ENCODE measurements at regions not wholly inside any gene's neighbourhood (a gene's known extent, or its start where the extent isn't known, plus 50 kb on each side); places are given as distances from the start of the nearest gene placed in this dataset.

- DNase-seq (ENCODE audit: low read depth in 3 of 3): no peak
Measured at GRCh38 chr6:1257778-1258177, 54.1 kb upstream of the FOXQ1 start.

DNA sequence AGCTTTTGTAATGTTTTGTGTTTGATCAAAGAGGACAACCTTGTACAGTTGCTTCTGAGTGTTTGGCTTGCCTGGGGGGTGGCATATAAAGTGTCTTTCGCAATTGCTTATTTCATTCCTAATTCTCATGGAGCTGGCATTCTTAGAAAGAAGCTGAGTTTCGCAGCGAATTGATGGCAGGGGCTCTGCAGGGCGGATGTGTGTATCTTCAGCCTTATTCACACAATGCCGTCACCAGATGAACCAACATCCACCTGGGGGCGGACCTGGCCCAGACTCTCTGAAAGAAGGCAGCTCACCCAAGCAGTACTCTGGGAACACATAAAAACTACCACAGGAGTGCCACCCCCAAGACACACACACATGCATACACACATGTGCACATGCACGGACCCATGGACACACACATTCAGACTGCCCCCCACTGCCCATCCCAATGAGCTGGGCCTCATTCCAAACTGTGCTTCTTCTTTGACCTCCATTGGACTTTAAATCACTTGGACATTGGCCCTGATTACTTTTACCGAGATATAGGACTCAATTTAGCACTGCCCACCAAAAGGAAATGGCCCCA, 55.4 kb upstream of the FOXQ1 start:
- DNase-seq (ENCODE audit: low read depth in 3 of 3): no peak

- no peak for DNase-seq (ENCODE audit: low read depth in 3 of 3)
Measured at GRCh38 chr6:1255636-1256365, 56.1 kb upstream of the FOXQ1 start.

DNA sequence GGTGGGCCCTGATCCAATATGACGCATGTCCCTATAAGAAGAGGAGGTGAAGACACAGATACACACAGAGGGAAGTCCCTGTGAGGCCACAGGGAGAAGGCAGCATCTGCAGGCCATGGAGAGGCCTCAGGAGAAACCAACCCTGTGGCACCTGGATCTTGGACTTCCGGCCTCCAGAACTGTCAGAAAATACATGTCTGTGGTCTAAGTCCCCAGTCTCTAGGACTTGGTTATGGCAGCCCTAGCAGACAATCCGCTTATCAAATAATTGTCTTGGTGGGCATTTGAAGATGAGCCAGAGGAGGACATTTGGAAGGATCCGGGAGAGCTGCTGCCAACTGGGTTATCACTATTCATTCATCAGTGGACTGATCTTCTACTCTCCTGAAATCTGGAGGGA, 57.6 kb upstream of the FOXQ1 start:
- no peak for DNase-seq (ENCODE audit: low read depth in 3 of 3)

DNA sequence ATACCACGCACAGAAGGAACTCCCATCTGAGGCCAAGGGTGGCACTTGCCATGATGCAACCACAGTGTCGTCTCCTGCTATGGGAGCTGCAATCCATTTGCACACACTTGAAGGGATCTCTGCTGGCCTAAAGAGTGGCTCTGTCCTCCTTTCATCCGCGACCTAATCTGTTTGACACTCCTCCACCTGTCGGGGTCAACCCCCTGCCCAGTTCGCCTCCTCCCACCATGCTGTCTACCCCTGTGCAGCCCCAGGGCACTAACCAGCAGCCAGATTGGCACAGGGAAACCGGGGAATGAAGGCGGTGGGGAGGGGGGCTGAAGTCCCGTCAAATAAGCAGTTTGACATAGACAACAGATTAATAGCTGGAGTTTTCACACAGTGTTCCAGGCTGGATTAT, 58.1 kb upstream of the FOXQ1 start:
- no peak for DNase-seq (ENCODE audit: low read depth in 3 of 3)

DNA sequence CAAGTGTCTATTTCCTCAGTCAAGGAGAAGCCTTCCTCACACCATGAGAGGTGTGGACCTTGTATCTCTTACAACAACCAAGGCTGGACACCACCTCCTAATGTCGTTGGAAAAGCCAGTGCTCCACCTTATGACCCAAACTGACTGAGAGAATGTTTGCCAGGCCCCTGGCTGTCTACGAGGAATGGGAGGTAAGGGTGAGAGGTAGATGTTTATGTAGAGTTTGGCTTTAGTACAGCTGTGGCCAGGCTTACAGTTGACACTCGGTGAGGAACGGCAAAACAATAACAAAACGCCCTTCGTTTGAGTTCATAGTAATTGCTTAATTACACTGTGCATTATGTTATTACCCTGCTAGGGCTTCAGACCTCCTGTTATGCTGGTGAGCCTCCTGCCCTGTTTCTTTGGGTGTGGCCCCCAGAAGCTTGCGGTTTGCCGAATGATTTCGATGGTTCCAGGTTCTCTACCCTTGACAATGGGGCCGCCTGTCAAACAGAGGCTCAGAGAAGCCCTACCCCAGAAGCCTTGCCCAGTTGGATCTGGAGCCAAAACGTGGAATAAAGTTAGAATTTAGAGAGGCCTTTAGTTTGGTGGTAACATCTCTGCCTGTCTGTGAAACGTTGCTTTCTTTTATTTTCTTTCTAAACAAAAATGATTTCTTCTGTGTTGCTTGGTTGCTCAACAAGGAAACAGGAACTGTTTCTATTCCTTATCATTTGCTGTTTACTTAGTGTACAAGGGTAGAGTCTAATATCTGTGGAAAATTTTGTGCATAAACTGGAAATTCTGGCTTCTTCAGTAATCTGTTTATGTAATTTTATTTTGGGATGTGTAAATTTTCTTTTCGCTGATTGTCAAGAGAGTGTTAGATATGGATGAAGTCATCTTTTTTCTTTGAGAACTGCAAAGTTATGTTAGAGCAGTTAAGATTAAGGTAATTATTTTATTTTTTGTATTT, 60.4 kb upstream of the FOXQ1 start:
- DNase-seq (ENCODE audit: low read depth in 3 of 3): no peak

- DNase-seq (ENCODE audit: low read depth in 3 of 3): no peak
Measured at GRCh38 chr6:1250489-1251197, 61.3 kb upstream of the FOXQ1 start.

- DNase-seq (ENCODE audit: low read depth in 3 of 3): no peak
Measured at GRCh38 chr6:1247894-1248293, 64.0 kb upstream of the FOXQ1 start.

GRCh38 chr6:1247056-1247455, 64.8 kb upstream of the FOXQ1 start:
- DNase-seq (ENCODE audit: low read depth in 3 of 3): no peak

- DNase-seq (ENCODE audit: low read depth in 3 of 3): no peak
Measured at GRCh38 chr6:1244941-1245340, 67.0 kb upstream of the FOXQ1 start.

DNA sequence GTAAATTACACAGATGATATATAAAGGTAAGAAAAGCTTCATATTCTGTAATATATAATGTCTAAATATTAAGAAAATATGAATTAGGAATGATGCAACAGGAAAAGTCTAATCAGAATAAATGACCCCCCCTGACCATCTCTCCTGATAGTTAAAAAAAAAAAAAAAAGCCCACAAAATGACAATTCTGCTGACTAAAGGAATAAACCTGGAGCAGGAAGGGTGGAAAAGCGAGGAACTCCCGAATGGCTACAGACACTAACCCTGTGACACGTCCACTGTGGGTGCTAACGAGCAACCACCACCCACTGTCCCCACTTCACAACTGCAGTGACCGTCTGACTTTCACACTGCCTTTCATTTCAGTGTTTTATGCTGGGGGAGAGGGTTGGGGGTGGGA, 67.6 kb upstream of the FOXQ1 start:
- DNase-seq (ENCODE audit: low read depth in 3 of 3): no peak

DNA sequence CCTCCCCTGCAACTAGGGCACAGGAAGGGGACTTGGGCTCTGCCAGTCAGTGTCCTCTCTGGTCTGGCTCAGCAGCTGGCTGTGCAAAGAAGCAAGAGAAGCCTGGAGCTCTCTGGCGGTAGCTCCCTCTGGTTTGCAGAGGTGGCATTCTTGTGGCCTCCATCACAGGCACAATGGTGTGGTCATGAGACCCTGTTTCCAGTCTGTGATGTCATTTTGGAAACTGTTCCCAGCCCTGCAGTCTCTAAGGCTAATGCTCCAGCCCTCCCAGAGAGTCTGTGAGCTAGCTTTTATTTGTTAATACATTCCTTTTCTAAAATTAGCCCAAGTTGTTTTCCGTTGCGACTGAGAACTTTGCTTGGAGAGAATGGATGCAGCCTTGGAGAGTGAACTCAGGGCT, 69.5 kb upstream of the FOXQ1 start:
- no peak for DNase-seq (ENCODE audit: low read depth in 3 of 3)

DNA sequence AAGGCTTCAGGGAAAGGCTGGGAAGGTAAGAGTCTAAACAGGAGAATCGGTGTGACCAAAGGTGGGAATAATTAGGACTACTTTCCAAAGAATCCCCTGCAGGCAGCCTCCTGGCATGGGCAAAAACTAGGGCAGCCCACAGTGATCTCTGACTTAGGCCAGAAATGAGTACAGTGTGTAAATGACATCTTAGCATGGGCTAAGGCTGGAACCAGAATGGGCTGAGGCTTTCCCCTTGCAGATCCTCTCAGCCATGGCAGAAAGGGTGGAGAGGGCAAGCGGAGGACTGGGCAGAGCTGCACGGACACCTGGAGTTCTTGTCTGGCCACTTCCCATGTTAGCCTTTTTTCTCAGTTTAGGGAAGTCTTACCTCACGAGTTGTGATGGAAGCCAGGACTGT, 69.9 kb upstream of the FOXQ1 start:
- DNase-seq (ENCODE audit: low read depth in 3 of 3): no peak

- no peak for DNase-seq (ENCODE audit: low read depth in 3 of 3)
Measured at GRCh38 chr6:1240766-1241318, 71.1 kb upstream of the FOXQ1 start.

DNA sequence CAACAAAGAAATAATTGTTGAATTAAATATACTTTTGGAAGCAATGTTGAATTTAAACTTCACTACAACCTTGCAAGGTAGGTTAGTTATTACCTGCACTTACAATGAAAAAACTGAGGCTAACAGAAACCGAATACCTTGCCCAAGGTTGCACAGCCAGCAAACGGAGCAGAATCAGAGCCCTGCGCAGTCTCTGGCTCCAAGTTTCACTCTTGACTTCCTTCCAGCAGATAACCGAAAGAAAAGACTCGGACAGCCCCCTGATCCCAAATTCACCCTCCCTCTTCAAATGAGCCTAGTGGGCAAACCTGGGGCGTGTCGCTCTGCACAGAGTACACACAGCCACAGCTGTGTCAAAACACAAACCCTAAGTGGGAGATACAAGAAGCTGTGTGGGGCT, 72.1 kb upstream of the FOXQ1 start:
- no peak for DNase-seq (ENCODE audit: low read depth in 3 of 3)

DNA sequence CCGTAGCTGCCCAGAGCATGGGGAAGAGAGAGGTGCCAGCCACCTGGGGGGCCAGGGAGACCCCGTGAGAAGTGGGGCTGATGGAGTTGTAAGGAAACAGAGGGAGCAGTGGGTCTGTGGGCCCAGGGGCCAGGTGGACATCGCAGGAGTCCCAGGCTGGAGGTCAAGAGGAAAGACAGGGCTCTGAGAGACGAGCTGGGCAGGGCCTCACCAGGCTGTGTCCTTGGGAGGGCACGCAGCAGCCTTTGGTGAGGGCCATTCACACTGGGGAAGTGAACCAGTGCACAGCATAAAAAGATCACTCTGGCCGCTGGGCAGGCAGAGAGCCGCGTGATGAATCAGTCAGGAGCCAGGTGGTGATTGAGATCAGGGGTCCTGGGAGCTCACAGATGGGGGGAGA, 73.9 kb upstream of the FOXQ1 start:
- DNase-seq (ENCODE audit: low read depth in 3 of 3): no peak

DNA sequence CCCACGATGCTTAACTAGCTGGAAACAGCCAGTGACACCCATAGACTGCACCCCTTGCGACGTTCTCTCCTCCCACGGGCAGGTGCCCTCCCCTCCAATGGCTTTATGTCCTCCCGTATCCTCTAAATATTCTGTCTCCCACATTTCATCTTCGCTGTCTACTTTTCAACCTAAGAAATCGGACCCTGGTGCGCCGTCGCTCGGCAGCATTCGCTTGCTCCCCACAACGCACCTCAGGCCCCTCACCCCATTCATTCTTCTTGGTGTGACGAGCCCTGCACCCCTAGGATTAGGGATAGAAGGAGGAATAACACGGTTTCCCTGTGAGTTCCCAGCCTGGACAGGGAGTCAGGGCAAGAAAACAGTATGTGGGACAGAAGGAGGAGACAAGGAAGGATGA, 74.3 kb upstream of the FOXQ1 start:
- no peak for DNase-seq (ENCODE audit: low read depth in 3 of 3)

GRCh38 chr6:1235825-1236224, 76.1 kb upstream of the FOXQ1 start:
- no peak for DNase-seq (ENCODE audit: low read depth in 3 of 3)

DNA sequence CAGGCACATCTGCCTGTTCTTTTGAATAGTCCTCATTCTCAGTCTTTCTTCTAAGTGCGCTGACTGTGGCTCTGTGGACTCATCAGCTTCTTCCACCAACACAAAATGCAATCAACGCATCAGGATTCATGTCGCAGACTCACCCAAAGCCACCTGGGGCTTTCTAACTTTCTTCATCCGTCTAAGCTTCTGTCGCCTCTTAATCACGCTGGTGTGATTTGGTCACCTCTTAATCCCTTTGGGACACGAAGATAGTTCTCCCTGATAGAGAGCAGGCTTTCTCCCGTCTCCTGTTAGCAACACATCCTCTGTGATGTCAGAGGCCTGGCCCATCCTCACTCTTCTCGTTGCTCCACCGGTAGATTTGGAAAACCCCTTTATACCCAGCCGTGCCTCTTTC, 78.0 kb upstream of the FOXQ1 start:
- no peak for DNase-seq (ENCODE audit: low read depth in 3 of 3)

DNA sequence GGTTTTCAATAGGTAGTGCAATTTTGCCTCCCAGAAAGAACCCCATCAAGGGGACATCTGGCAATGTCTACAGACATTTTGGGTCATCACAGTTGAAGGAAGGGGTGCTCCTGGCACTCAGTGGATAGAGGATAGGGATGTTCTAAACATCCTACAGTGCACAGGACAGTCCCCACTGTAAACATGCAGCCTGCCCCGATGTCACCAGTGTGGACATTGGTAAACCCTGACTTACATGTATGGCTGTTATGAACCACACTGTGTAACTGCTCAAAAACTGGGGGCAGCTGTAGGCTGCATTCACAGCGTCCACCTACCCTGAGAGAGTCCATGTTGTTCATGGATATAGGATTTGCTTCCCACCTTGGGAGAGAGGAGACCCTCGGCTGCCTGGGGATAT, 79.3 kb upstream of the FOXQ1 start:
- DNase-seq (ENCODE audit: low read depth in 3 of 3): no peak

DNA sequence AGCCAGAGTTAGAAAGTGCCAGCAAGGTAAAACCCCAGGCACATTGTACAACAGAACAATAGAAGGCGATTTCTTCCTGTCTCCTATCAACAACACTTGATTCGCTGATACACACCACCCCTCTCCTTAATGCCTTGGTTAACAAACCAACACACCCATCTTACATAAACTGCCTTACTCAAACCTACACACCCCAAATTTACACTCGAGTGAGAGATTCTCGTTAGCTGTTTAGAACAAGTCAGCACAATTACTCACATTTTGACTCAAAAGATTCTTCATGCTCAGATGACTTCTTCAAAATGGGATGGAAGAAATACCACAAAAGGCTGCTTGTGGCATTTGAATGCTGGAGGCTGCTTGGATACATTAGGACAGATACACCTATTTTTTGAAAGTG, 80.0 kb upstream of the FOXQ1 start:
- no peak for DNase-seq (ENCODE audit: low read depth in 3 of 3)

All from stimulated activated CD4-positive, alpha-beta T cell treated with anti-CD3 and anti-CD28 coated beads, TNF-alpha, amount 100 ng/mL, for 48 hours (primary cell).